Putamen (tissue), 1 donor: ENCODE measurements at regions not wholly inside any gene's neighbourhood (a gene's known extent, or its start where the extent isn't known, plus 50 kb on each side); places are given as distances from the start of the nearest gene placed in this dataset.

Source experiments
- DNase-seq: peaks from one replicate; pipeline ENCODE4 v3.0.0-alpha.2; 2016; ENCODE audit warnings: low spot score

- DNase-seq = no peak
Observed at GRCh38 chr6:22027040-22027725, 269.7 kb downstream of the PRL start.

GRCh38 chr6:22028403-22029090 lies 268.3 kb downstream of the PRL start:
- no peak for DNase-seq

- DNase-seq = no peak
Observed at GRCh38 chr6:22029171-22029570, 267.7 kb downstream of the PRL start.

- no peak for DNase-seq
Observed at GRCh38 chr6:22030730-22031619, 265.9 kb downstream of the PRL start.

- DNase-seq = no peak
Observed at GRCh38 chr6:22035690-22036089, 261.1 kb downstream of the PRL start.

GRCh38 chr6:22036275-22036674 lies 260.6 kb downstream of the PRL start:
- no peak for DNase-seq

GRCh38 chr6:22036699-22037098 lies 260.1 kb downstream of the PRL start:
- DNase-seq = no peak

GRCh38 chr6:22041797-22042480 lies 254.9 kb downstream of the PRL start:
- DNase-seq = no peak

GRCh38 chr6:22042706-22043105 lies 254.1 kb downstream of the PRL start:
- no peak for DNase-seq

GRCh38 chr6:22043284-22043962 lies 253.4 kb downstream of the PRL start:
- no peak for DNase-seq

- no peak for DNase-seq
Observed at GRCh38 chr6:22045261-22045912, 251.4 kb downstream of the PRL start.

GRCh38 chr6:22049002-22049401 lies 247.8 kb downstream of the PRL start:
- DNase-seq = no peak

GRCh38 chr6:22053391-22053997 lies 243.3 kb downstream of the PRL start:
- DNase-seq = no peak

- DNase-seq = no peak
Observed at GRCh38 chr6:22056398-22056797, 240.4 kb downstream of the PRL start.

- DNase-seq = no peak
Observed at GRCh38 chr6:22057962-22058361, 238.9 kb downstream of the PRL start.

GRCh38 chr6:22059126-22059525 lies 237.7 kb downstream of the PRL start:
- DNase-seq = no peak

GRCh38 chr6:22059946-22060345 lies 236.9 kb downstream of the PRL start:
- no peak for DNase-seq

GRCh38 chr6:22062807-22063408 lies 233.9 kb downstream of the PRL start:
- peak; percentile 64 for DNase-seq

GRCh38 chr6:22064558-22064957 lies 232.3 kb downstream of the PRL start:
- DNase-seq = no peak

- no peak for DNase-seq
Observed at GRCh38 chr6:22067122-22067521, 229.7 kb downstream of the PRL start.
